Keratinocyte (primary cell): ENCODE measurements at regions not wholly inside any gene's neighbourhood (a gene's known extent, or its start where the extent isn't known, plus 50 kb on each side); places are given as distances from the start of the nearest gene placed in this dataset.

ENCODE experiments used
- EZH2 ChIP-seq: IDR thresholded peaks from one replicate; pipeline ENCODE4 v1.6.1; 2012; ENCODE audit warnings: inconsistent platforms, mild to moderate bottlenecking, low read length, moderate library complexity
- TF ChIP-seq, protein P1 (sequence below), 3 experiments: IDR thresholded peaks in 1 of 3; conservative IDR thresholded peaks in 1 of 3; optimal IDR thresholded peaks in 1 of 3; 2 replicates in 2 of 3; 3 replicates in 1 of 3; pipeline versions ENCODE3 to v1.5.1; 2011; ENCODE audit warnings: low read length in 3 of 3, mild to moderate bottlenecking in 3 of 3, moderate library complexity in 2 of 3, control low read depth in 1 of 3, inconsistent platforms in 1 of 3; ENCODE audit not compliant: insufficient read depth in 2 of 3; ENCODE audit errors: extremely low read depth in 1 of 3

DNA sequence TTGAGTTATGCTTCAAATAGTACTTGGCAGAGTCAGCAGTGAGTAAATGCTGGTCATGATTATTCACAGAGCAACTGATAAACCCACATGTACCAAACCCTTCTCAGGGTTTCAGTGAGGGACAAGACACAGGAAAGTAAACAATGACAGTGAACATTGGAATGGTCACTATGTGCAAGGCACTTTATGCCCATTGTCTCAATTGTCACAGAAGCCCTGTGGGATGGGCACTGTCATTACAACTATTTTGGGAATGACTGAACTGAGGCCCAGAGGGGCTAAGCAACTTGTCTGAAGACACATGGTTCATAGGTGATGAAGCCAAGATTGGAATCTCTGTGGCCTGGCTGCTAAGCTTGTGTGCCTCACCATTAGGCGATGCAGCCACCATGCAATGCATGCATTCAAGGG is 238.5 kb downstream of the RBM19 start:
- TF ChIP-seq, protein P1, sequence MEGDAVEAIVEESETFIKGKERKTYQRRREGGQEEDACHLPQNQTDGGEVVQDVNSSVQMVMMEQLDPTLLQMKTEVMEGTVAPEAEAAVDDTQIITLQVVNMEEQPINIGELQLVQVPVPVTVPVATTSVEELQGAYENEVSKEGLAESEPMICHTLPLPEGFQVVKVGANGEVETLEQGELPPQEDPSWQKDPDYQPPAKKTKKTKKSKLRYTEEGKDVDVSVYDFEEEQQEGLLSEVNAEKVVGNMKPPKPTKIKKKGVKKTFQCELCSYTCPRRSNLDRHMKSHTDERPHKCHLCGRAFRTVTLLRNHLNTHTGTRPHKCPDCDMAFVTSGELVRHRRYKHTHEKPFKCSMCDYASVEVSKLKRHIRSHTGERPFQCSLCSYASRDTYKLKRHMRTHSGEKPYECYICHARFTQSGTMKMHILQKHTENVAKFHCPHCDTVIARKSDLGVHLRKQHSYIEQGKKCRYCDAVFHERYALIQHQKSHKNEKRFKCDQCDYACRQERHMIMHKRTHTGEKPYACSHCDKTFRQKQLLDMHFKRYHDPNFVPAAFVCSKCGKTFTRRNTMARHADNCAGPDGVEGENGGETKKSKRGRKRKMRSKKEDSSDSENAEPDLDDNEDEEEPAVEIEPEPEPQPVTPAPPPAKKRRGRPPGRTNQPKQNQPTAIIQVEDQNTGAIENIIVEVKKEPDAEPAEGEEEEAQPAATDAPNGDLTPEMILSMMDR (optimal IDR thresholded peaks at IDR 0.05 in 1 of 3, IDR thresholded peaks at IDR 0.05 in 1 of 3, conservative IDR thresholded peaks at IDR 0.05 in 1 of 3; ENCODE audit: extremely low read depth in 1 of 3, insufficient read depth in 2 of 3, low read length in 3 of 3): no peak
- no peak for TF ChIP-seq EZH2
